ENCODE measurements at regions not wholly inside any gene's neighbourhood (a gene's known extent, or its start where the extent isn't known, plus 50 kb on each side); places are given as distances from the start of the nearest gene placed in this dataset.
"Not testable (repeated sequence)": the region's sequence is repeated elsewhere in the genome, so short reads cannot be mapped to it uniquely, and the experiment has no call there.

DNA sequence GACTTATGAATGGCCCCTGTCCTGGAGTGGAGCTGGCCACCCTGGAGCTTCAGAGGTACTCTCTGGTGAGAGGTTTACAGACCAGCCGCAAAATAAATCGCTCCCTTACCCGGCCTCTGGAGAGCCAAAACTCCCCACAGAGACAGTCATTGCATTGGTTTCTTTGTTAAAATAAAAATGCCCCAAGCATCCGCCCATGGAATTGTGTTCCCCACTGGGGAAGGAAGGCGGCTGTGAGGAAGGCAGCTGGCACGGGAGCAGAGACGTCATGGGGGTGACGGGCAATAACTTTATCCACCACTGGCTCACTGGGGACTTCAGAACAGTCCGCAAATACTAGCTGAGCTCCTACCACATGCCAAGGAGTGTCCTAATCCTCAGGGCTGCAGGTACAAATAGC, 266.2 kb upstream of the FOXF1 start:
- DNase-seq, result no peak

DNA sequence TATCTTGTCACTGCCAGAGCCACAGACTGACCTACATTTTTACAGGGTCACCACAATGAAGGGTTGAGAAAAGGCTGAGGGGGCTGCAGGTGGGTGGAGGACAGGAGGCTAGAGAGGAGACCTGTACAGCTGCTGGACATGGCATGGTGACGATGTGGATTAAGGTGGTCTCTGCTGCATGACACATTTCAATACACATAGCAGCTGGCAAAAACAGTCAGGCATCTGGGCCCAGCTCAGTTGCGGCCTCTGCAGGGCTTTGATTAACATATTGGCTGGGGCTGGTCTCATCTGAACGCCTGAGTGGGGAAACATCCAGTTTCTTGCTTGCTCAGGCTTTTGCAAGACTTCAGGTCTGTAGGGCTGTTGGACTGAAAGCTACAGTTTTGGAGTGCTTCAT, 265.4 kb upstream of the FOXF1 start:
- no peak for DNase-seq

DNA sequence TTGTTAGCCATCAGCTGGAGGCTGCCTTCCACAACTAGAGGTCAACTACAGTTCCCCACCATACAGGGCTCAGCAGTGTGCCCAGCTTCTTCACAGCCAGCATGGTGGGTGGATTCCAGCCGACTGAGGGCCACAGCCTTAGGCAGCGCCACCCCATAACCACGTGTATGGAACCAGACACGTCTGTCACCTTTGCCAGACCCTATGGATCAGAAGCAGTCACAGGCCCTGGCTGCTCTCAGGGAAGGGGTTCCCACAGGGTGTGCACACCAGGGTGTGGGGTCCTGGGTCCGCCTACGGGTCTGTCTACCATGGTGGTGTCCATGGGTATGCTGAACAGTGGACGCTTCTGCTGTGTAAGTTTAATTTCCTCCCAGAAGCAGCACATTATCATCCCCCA, 265.0 kb upstream of the FOXF1 start:
- no peak for DNase-seq

DNA sequence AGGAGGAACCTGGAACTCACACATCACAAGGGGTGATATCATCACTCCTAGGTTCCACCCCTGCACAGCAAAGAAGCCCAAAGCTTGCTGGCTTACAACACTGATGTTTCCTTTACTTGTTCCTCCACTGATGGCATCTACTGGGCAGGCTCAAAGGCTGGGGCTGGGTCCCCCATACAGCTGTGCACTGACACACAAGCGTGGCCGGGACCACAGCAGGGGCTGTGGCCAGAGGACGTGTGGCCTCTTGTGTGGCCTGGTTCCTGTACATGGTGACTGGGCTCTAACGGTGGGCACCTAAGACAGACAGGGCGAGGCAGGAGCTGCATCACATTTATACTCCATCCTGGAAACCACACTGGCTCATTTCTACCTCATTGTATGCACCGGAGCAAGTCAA, 264.4 kb upstream of the FOXF1 start:
- no peak for DNase-seq

DNA sequence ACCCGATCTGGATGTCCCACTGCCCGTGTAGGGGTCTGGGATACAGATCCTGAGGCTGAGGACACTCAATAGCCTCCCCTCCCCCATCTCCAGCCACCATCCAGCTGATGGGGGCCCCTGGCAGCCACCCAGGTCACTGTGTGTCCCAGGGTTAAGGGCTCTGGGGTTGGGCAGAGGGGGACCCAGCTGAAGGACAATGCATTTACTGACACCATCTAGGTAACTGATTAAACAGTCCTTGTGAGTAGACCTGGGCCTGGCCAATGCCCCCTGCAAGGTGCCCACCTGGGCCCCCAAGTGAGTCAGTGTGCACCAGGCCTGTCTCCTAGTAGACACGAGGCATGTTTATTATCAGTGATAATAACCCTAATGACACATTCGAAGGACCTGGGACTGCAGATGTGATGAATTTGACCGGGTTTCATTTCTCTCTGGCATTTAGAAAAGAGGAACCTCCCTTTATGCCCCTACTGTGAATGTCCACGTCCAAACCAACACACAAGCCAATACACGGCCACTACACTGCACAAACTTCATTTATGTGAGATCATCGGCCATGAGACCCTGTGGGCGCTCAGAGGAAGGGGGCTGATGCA, 261.9 kb upstream of the FOXF1 start:
- no peak for DNase-seq

DNA sequence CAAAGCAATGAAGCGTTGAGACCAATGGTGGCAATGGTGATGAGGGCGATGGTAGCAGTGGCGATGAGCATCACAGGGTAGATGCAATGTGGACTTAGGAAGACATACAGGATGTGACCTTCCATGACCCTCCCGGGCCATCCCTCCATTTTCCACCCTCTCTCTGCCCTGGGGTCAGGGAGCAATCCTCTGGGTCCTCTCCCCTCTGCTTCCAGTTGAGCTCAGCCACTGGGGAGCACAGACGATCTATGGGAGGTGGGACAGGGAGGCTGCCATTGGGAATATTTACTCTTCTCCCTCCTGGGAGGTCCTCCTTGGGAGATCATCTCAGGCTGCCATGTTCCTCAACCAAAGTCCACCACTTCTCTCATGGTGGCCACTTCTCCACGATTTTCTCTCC, 260.7 kb upstream of the FOXF1 start:
- no peak for DNase-seq

DNA sequence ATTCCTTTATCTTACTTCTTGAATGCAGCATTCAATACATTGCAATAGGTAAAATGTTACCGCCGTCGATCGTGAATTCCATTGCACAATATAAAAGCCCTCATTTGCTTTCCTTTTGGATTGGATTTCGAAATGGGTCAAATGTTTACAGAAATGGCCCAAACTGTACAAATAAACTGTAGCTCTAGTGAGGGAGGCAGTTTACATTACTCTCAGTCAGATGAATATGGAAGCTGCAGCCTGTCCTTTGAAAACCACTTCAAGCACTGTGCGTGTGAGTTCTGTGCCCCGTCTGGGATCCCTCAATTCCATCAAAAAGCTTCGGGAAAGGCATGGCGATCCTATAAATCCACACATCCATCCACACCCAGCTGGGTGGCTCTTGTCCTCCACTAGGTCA, 258.6 kb upstream of the FOXF1 start:
- DNase-seq, result no peak

DNA sequence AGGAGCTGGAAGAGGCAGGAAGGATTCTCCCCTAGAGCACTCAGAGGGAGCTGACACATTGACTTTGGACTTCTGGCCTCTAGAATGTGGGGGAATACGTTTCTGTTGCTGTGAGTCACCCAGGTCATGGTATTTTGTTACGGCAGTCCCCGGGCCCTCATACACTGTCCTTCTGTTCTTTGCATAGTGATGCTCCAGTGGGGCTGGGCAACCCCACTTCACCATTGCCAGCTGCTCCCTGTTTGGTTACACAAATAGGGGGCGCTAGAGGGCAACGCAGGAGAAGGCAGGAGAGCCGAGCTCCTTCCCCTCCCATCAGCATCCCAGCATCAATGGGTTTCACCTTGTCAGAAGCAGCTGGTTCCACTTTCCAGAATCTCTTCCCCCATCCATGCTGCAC, 257.7 kb upstream of the FOXF1 start:
- DNase-seq, result no peak

DNA sequence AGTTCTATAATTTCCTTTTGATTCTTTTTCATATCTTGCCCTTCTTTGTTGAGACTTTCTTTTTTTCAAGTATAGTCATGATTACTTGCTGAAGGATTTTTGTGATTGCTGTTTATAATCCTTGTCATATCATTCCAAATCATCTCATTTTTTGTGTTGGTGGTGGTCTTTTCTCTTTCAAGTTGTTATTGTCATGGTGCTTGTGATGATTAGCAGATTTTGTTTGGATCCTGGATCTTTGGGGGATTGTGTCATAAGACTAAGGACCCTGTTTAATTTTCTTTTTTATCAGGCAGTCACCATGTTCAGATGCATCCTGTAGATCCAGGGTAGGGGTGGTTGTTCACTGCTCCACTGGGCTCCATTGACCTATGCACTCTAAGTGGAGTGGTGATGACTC, 254.4 kb upstream of the FOXF1 start:
- no peak for DNase-seq

DNA sequence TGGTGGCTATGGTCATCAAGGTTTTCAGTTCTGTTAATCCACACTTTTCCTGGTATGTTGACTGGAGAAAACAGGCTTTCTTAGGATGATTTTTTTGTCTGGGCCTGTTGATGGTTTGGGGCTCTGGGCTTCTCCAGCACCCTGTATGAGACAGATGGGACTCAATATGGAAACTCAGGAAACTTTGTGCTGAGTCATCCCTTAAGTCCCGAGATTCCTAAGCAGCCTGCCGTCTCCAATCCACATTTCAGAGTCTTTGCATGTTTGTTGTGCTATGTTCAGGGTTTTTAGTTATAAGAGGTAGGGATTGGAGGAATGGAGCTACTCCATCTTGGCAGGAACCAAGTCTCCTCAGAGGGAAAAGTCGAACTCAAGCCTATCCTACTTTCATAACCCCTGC, 253.3 kb upstream of the FOXF1 start:
- no peak for DNase-seq

DNA sequence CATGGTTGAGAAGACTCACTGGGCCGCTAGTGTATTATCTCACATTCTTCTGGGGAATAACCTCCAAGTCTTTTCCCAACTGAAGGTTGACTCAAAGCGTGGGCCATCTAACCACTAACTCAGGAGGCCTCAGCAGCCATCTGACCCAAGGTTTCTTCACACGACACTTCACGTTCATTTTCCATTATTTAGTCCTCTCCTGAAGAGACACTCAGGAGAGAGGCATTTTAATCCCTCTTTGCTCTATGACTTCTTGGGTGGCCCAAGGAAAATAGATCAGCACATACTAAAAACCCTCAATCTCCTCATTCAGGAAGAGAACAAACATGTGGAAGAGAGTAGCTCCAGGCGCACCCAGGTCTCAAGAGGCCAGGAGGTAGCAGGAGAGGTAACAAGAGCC, 252.8 kb upstream of the FOXF1 start:
- no peak for DNase-seq

DNA sequence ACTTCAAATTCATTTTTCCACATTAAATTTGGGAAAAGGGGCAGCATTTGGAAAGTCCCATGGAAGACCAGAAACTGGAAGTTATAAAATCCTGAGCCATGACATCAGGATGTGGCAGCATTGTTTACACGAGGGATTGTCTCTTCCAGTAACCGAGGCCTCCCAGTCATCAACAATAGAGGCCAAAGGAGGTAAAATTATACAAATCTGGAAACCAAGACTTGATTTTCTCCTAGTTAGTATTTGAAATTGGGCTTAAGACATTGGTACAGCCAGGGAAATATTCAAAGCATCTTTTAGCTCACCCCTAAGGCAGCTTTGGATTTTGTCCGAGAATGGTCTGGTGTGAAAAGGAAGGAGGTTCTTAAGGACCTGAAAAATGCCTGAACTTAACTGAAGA, 251.6 kb upstream of the FOXF1 start:
- DNase-seq, result no peak

DNA sequence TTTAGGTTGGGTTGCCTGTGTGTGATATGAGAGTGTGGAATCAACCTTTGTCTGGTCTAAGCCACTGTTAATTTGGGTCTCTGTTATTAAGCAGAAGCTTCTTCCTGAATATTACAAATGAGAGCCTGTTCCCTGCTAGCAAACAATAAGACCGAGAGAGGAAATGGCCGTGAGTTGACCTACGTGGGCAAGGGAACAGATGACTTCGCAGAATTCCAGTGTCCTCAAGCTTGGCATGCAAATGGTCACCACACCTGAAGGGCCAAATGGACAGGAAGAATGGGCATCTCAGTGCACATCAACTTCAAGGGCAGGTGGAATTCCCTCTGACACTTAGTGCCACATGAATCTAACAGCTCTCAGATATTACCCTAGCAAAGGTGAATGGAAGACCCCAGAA, 250.8 kb upstream of the FOXF1 start:
- no peak for DNase-seq

DNA sequence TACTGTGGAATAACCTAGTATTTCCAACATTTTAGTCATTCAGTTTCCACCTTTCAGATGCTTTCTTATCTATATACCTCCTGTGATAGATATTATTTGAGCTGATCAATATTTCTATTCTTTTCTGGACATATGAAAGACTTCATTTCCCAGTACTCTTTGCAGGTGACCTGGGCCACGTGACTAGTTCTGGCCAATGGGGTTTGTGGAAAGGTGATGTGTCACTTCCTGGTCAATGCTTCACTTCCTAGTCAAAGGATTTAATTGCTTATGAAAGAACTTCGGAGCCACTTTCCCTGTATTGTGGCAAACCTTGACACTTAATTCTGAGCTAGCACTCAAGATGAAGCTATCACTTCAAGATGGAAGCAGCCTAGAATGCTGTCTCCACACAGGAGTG, 248.9 kb upstream of the FOXF1 start:
- no peak for DNase-seq

DNA sequence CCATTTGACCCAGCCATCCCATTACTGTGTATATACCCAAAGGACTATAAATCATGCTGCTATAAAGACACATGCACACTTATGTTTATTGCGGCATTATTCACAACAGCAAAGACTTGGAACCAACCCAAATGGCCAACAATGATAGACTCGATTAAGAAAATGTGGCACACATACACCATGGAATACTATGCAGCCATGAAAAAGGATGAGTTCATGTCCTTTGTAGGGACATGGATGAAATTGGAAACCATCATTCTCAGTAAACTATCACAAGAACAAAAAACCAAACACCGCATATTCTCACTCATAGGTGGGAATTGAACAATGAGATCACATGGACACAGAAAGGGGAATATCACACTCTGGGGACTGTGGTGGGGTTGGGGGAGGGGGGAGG, 242.7 kb upstream of the FOXF1 start:
- DNase-seq, result not testable (repeated sequence)

DNA sequence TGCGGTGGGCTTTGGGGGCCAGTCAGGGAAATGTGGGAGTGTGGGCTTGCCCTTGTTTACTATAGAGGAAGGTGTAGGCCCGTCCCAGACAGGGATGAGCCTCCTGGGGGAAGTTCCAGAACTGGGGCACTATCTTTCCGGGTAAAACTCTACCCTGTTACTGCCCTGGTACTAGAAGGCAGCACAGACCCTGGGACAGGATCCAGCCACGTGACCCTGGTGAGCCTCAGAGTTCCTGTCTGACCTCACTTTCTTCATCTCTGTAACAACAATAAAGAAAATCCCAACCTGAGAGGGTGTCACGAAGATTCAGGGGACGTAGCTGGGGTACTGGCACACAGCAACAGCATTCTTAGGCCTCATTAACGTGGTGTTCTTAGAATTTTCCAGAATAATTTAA, 239.6 kb upstream of the FOXF1 start:
- DNase-seq, result no peak

DNA sequence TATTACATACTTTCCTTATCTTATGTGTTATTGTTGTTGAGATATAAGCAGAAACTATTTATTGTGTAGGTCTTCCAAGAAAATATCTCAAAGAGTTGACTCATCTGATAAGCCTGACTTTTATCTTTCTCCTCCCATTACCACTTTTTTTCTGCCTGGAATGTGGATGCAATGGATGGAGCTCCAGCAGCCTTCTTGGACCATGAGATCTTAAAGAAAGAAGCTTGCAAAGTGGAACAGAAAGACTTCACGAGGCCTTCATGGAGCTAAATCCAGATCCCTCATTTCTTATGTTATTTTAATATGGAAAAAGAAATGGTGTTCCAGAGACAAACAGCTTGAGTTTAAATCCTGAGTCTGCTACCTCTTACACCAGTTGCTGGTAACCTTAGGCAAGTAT, 237.6 kb upstream of the FOXF1 start:
- DNase-seq, result no peak

DNA sequence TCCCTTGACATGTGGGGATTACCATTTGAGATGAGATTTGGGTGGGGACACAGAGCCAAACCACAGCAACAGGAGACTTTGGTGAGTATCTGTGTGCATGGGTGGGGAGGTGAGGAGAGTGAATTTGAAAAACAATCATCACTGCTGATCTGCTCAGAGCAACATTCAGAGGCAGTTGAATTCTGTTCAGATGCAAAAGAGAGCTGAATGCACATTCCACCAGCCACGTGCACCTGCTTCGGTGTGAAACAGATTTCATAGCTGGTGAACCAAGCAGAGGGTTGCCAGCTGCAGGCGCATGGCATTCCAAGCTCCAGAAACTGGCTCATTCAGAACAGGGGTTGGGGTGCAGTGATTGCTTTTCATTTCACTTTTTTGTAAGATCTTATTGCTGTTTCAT, 233.1 kb upstream of the FOXF1 start:
- no peak for DNase-seq

DNA sequence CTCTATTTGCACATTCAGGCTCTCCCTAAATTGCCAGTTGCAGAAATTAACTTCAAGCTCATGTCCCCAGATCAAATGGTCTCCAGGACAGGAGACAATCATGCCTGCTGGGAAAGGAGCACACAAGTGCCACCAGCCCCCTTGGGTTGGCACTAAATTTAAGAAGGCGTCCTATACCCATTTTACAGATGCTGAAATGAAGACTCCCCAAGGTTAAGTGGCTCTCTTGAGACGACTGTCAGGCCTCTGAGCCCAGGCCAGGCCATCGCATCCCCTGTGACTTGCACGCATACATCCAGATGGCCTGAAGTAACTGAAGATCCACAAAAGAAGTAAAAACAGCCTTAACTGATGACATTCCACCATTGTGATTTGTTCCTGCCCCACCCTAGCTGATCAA, 232.5 kb upstream of the FOXF1 start:
- DNase-seq, result not testable (repeated sequence)

DNA sequence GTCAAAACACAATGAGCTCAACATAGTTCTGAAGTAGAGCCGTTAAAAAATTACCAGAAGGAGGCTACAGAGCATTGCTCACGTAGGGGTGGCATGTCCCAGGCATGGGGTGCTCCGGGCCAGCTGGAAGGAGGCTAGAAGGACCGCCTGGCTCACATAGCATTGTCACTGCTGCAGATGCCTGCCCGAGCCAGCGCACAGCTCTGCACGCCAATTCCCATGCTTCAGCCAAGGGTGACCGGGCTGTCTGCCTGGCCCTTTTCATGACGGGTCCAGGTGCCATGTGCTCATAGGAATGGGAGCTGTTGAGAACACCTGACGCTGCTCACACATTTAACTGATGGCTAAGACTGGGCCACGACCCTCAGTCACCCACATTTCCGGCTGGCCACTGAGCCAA, 228.9 kb upstream of the FOXF1 start:
- no peak for DNase-seq

DNA sequence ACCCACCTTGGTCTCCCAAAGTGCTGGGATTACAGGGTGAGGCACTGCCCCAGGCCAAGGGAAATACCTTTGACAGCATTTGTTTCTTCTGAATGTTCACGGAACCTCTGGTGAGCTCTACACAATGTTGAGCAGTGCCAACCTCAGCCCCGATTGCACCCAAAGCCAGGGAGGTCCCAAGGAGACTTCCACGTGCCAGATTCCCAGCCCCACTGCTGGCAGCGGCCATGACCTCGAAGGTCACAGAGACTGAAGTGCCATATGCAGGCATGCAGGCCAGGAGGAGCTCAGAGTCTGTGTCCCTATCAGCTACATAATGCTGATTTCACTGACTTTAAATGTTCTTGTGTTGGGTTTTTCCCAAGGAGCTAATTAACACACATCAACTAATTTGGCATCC, 226.4 kb upstream of the FOXF1 start:
- DNase-seq, result no peak

DNA sequence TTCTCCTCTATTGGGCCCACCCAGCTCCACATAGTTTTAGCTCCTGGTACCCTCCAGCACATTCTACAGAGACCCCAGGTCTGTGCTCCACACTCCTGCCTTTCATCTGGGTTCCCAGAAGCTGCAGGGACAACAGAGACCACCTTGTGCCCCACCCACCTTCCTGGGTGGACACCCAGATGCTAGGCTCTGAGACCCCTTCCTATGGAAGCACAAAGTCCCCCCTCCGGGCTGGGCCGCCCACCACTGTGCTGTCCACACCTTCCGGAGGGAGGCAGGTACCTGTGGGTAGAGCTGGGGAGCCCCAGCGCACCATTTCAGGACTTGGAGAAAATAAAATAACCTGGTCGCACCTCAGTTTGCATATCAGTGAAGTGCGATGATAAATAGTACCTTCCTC, 224.9 kb upstream of the FOXF1 start:
- no peak for DNase-seq

DNA sequence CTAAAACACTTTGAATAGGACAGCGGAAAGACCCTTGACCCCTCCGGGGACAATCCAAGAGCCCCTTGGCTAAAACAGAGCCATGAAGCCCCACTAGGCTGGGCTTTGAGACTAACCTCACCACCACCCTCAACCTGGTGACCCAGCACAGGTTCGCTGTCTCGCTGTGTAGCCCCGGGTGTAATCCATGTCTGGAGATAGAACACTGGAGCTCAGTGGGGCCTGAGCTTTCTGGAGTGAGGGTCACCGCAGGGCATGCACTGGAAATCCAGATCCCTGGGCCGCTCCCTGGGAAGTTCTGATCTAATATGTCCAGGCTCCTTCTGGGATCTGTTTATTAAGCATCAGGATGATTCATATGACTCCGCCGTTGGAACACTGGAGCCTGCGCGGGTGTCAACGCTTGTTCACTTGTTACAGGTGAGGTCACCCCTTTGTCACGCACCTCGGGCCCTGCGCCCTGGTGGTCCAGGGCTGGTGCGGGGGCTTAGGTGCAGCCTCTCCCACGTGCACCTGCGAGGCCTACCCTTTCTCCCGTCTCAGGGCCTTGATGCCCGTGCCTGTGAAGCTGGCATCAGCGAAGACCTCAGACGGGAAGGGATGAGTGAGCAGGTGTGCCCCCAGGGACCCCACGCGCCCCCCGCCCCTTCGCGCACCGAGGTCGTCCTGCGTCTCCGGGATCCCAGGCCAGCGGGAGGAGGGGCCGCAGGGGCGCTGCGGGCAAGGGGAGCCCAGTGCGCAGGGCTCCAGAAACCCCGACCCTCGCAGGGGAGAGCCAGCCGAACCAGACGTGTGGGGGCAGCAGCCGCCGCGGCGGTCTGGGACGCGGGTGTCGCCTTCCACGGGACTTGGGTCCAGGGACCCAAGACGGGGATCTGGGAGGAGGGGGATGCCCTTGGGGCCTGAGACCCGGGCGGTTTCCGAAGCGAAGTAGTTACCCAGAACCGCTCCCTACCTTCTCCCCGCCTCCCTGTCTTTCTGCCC, 224.1 kb upstream of the FOXF1 start:
- DNase-seq, result no peak

DNA sequence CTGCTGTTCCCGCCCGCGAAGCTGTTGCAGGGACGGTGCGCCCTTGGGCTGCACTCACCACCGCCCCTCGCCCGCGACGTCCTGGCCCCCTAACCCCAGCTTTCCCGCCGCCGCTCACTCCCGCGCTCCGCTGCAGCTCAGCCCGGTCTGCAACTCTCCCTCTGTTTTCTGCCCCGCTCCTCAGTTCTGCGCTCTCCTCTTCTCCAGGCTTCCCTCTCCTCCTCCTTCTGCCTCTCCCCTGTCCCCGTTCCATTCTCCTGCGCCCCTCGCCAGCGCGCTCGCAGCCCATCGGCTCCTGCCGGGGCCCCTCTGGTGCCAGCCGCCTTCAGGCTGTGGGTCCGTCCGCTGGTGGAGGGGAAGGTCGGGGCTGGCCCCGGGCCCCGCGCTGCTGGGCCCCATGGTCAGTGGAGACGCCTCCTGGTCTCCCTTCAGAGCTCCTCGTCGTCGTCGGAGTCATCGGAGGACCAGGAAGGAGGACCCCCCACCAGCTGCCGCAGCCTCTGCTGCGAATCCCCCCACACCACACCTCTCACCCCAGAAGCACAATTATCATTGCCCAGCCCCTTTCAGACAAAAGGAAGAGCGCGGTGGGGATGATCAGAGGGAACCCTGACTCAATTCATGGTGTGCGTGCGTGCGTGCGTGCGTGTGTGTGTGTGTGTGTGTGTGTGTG, 223.2 kb upstream of the FOXF1 start:
- DNase-seq, result no peak
